ENCODE measurements at regions not wholly inside any gene's neighbourhood (a gene's known extent, or its start where the extent isn't known, plus 50 kb on each side); places are given as distances from the start of the nearest gene placed in this dataset.
A peak's percentile ranks its signal among the peaks of the same experiment; 100 is the strongest.
"Not testable (repeated sequence)": the region's sequence is repeated elsewhere in the genome, so short reads cannot be mapped to it uniquely, and the experiment has no call there.

DNA sequence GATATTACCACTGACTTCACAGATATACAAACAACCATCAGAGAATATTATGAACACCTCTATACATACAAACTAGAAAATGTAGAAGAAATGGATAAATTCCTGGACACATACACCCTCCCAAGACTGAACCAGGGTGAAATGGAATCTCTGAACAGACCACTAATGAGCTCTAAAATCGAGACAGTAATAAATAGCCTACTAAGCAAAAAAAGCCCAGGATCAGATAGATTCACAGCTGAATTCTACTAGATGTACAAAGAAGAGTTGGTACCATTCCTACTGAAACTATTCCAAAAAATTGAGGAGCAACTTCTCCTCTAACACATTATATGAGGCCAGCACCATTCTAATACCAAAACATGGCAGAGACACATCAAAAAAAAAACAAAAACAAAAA lies 837.7 kb downstream of the FSCB start:
- Histone ChIP-seq H3K4me1 (ENCODE audit: control insufficient read depth, insufficient read depth, low read depth, low read length) (no peaks in the 10 kb centered on the region), H4K8ac (ENCODE audit: low read length) (no peak overlapping the region), H3K4ac (ENCODE audit: low read depth in 1 of 2, low read length in 2 of 2) (no peak overlapping the region), H2BK5ac (ENCODE audit: low read depth, low read length, poor library complexity, severe bottlenecking) (no peak overlapping the region), H3K27me3 (ENCODE audit: control insufficient read depth in 1 of 2, insufficient read depth in 1 of 2, low read length in 2 of 2) (no peaks in the 10 kb centered on the region), H2AK5ac (ENCODE audit: low read length, severe bottlenecking) (no peak overlapping the region), H3K23ac (ENCODE audit: low read length in 2 of 2) (no peak overlapping the region), H3K14ac (ENCODE audit: low read length in 2 of 2) (no peak overlapping the region), H3K79me1 (replicated peaks; ENCODE audit: low read length, poor library complexity, severe bottlenecking) (no peaks in the 10 kb centered on the region), H3K27ac (ENCODE audit: low read length, poor library complexity, severe bottlenecking) (no peak overlapping the region), H3K4me2 (ENCODE audit: low read length, poor library complexity, severe bottlenecking) (no peak overlapping the region), H3K36me3 (ENCODE audit: control insufficient read depth in 1 of 2, insufficient read depth in 2 of 2, low read depth in 1 of 2, low read length in 2 of 2) (no peaks in the 10 kb centered on the region), H2BK15ac (ENCODE audit: low read depth, poor library complexity, severe bottlenecking) (no peak overlapping the region), H4K91ac (ENCODE audit: low read length) (no peak overlapping the region), H3K9me3 (ENCODE audit: control insufficient read depth, low read length) (peaks cover 13% of the 10 kb centered on the region), H3K18ac (ENCODE audit: low read depth in 1 of 2, low read length in 2 of 2) (no peak overlapping the region), H3K9ac (ENCODE audit: low read length) (no peak overlapping the region), H2BK12ac (ENCODE audit: low read length in 2 of 2) (no peak overlapping the region), H3K4me3 (ENCODE audit: insufficient read depth in 1 of 2, low read depth in 1 of 2, low read length in 2 of 2) (no peak overlapping the region), H2AFZ (ENCODE audit: low read depth, low read length) (no peak overlapping the region), H2BK120ac (ENCODE audit: low read depth, low read length) (no peak overlapping the region)
- 57% methylated on average over 1 of the region's 1 CpG for WGBS
- no peak for DNase-seq

DNA sequence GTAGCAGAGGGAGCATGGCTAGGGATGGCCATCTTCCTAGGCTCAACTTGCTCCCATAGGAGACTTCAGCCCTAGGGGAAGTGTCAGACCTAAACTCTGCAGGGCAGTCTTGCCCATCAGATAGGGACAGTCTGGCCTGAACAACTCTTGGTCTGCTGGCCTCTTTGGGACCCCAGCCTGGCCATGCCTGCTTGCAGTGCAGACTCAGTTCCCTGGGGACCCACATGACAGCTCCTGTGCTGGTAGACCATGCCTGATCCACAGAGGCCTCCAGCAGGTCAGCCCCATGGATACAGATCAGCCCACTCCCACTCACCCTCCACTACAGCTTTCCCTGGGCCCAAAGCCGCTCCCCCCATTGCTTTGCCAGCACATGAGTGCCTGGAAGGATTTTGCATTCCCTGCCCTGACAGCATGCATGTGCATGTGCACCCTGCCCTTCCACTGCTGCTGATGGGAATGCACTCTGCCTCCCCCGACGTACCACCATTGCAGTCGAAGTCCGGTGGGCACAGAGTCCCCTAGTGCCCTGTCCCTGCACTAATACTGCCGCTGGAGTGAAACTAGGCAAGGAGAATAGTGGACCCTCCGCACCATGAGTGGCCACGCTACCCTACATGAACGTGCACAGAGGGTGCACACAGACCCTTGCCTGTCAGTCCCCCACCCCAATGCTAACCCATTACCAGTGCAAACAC lies 841.4 kb downstream of the FSCB start:
- Histone ChIP-seq H3K4me3 (ENCODE audit: insufficient read depth in 1 of 2, low read depth in 1 of 2, low read length in 2 of 2) (no peak overlapping the region), H2BK12ac (ENCODE audit: low read length in 2 of 2) (no peak overlapping the region), H3K18ac (ENCODE audit: low read depth in 1 of 2, low read length in 2 of 2) (no peak overlapping the region), H2BK5ac (ENCODE audit: low read depth, low read length, poor library complexity, severe bottlenecking) (no peak overlapping the region), H3K23ac (ENCODE audit: low read length in 2 of 2) (no peak overlapping the region), H3K9me3 (ENCODE audit: control insufficient read depth, low read length) (peaks cover 13% of the 10 kb centered on the region), H3K27me3 (ENCODE audit: control insufficient read depth in 1 of 2, insufficient read depth in 1 of 2, low read length in 2 of 2) (no peaks in the 10 kb centered on the region), H3K36me3 (ENCODE audit: control insufficient read depth in 1 of 2, insufficient read depth in 2 of 2, low read depth in 1 of 2, low read length in 2 of 2) (no peaks in the 10 kb centered on the region), H3K4ac (ENCODE audit: low read depth in 1 of 2, low read length in 2 of 2) (no peak overlapping the region), H3K4me1 (ENCODE audit: control insufficient read depth, insufficient read depth, low read depth, low read length) (no peaks in the 10 kb centered on the region), H3K4me2 (ENCODE audit: low read length, poor library complexity, severe bottlenecking) (no peak overlapping the region), H3K14ac (ENCODE audit: low read length in 2 of 2) (no peak overlapping the region), H3K79me1 (replicated peaks; ENCODE audit: low read length, poor library complexity, severe bottlenecking) (no peaks in the 10 kb centered on the region), H4K8ac (ENCODE audit: low read length) (no peak overlapping the region), H2BK15ac (ENCODE audit: low read depth, poor library complexity, severe bottlenecking) (no peak overlapping the region), H2AK5ac (ENCODE audit: low read length, severe bottlenecking) (no peak overlapping the region), H3K27ac (ENCODE audit: low read length, poor library complexity, severe bottlenecking) (no peak overlapping the region), H2BK120ac (ENCODE audit: low read depth, low read length) (no peak overlapping the region), H2AFZ (ENCODE audit: low read depth, low read length) (no peak overlapping the region), H3K9ac (ENCODE audit: low read length) (no peak overlapping the region), H4K91ac (ENCODE audit: low read length) (no peak overlapping the region)
- WGBS = 84% methylated on average over 9 of the region's 9 CpGs
- no peak for DNase-seq

DNA sequence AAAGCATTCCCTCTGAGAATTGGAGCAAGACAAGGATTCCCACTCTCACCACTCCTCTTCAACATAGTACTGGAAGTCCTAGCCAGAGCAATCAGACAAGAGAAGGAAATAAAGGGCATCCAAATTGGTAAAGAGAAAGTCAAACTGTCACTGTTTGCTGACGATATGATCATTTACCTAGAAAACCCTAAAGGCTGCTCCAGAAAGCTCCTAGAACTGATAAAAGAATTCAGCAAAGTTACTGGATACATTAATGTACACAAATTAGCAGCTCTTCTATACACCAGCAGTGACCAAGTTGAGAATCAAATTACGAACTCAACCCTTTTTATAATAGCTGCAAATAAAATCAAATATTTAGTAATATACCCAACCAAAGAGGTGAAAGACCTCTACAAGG lies 851.9 kb downstream of the FSCB start:
- H2BK5ac ChIP-seq (ENCODE audit: low read depth, low read length, poor library complexity, severe bottlenecking); H3K4ac ChIP-seq (ENCODE audit: low read depth in 1 of 2, low read length in 2 of 2); DNase-seq; H3K18ac ChIP-seq (ENCODE audit: low read depth in 1 of 2, low read length in 2 of 2); H4K8ac ChIP-seq (ENCODE audit: low read length); H3K27ac ChIP-seq (ENCODE audit: low read length, poor library complexity, severe bottlenecking); H3K27me3 ChIP-seq (ENCODE audit: control insufficient read depth in 1 of 2, insufficient read depth in 1 of 2, low read length in 2 of 2); H3K4me1 ChIP-seq (ENCODE audit: control insufficient read depth, insufficient read depth, low read depth, low read length); H3K4me2 ChIP-seq (ENCODE audit: low read length, poor library complexity, severe bottlenecking); H4K91ac ChIP-seq (ENCODE audit: low read length); H3K9ac ChIP-seq (ENCODE audit: low read length); H3K36me3 ChIP-seq (ENCODE audit: control insufficient read depth in 1 of 2, insufficient read depth in 2 of 2, low read depth in 1 of 2, low read length in 2 of 2); H3K4me3 ChIP-seq (ENCODE audit: insufficient read depth in 1 of 2, low read depth in 1 of 2, low read length in 2 of 2); H3K79me1 ChIP-seq (replicated peaks; ENCODE audit: low read length, poor library complexity, severe bottlenecking); H2BK15ac ChIP-seq (ENCODE audit: low read depth, poor library complexity, severe bottlenecking); H2AK5ac ChIP-seq (ENCODE audit: low read length, severe bottlenecking); H2AFZ ChIP-seq (ENCODE audit: low read depth, low read length); H3K23ac ChIP-seq (ENCODE audit: low read length in 2 of 2); H2BK120ac ChIP-seq (ENCODE audit: low read depth, low read length); H3K14ac ChIP-seq (ENCODE audit: low read length in 2 of 2); H2BK12ac ChIP-seq (ENCODE audit: low read length in 2 of 2): not testable (repeated sequence)
- WGBS = 98% methylated on average over 2 of the region's 2 CpGs
- peaks cover 12% of the 10 kb centered on the region for H3K9me3 ChIP-seq (ENCODE audit: control insufficient read depth, low read length)

DNA sequence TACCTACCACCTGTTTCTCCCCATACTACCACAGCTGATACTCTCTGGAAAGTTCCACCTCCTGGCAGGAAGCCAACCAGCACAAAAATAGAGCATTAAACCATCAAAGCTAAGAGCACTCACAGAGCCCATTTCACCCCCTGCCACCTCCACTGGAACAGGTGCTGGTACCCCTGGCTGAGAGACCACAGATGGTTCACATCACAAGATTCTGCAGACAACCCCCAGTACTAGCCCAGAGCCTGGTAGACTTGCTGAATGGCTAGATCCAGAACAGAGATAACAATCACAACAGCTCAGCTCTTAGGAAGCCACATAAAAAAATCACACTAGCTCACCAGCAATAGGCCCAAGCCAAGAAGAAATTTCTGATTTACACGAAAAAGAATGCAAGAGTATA lies 855.2 kb downstream of the FSCB start:
- H3K79me1 ChIP-seq (replicated peaks; ENCODE audit: low read length, poor library complexity, severe bottlenecking) = no peaks in the 10 kb centered on the region
- no peak overlapping the region for H3K4me3 ChIP-seq (ENCODE audit: insufficient read depth in 1 of 2, low read depth in 1 of 2, low read length in 2 of 2)
- H3K23ac ChIP-seq (ENCODE audit: low read length in 2 of 2) = no peak overlapping the region
- DNase-seq = peak; percentile 5
- H3K4me1 ChIP-seq (ENCODE audit: control insufficient read depth, insufficient read depth, low read depth, low read length) = no peaks in the 10 kb centered on the region
- no peak overlapping the region for H3K4me2 ChIP-seq (ENCODE audit: low read length, poor library complexity, severe bottlenecking)
- no peak overlapping the region for H3K14ac ChIP-seq (ENCODE audit: low read length in 2 of 2)
- H3K27ac ChIP-seq (ENCODE audit: low read length, poor library complexity, severe bottlenecking) = no peak overlapping the region
- no peak overlapping the region for H2BK5ac ChIP-seq (ENCODE audit: low read depth, low read length, poor library complexity, severe bottlenecking)
- peak overlapping the region; percentile 14 for H2AFZ ChIP-seq (ENCODE audit: low read depth, low read length)
- H2BK120ac ChIP-seq (ENCODE audit: low read depth, low read length) = no peak overlapping the region
- H2BK12ac ChIP-seq (ENCODE audit: low read length in 2 of 2) = no peak overlapping the region
- no peak overlapping the region for H2BK15ac ChIP-seq (ENCODE audit: low read depth, poor library complexity, severe bottlenecking)
- no CpG with 5 or more reads among the region's 1 CpG for WGBS
- H3K4ac ChIP-seq (ENCODE audit: low read depth in 1 of 2, low read length in 2 of 2) = no peak overlapping the region
- no peak overlapping the region for H3K9ac ChIP-seq (ENCODE audit: low read length)
- peaks cover 12% of the 10 kb centered on the region for H3K9me3 ChIP-seq (ENCODE audit: control insufficient read depth, low read length)
- no peak overlapping the region for H2AK5ac ChIP-seq (ENCODE audit: low read length, severe bottlenecking)
- H4K8ac ChIP-seq (ENCODE audit: low read length) = no peak overlapping the region
- H3K36me3 ChIP-seq (ENCODE audit: control insufficient read depth in 1 of 2, insufficient read depth in 2 of 2, low read depth in 1 of 2, low read length in 2 of 2) = no peaks in the 10 kb centered on the region
- no peaks in the 10 kb centered on the region for H3K27me3 ChIP-seq (ENCODE audit: control insufficient read depth in 1 of 2, insufficient read depth in 1 of 2, low read length in 2 of 2)
- no peak overlapping the region for H4K91ac ChIP-seq (ENCODE audit: low read length)
- H3K18ac ChIP-seq (ENCODE audit: low read depth in 1 of 2, low read length in 2 of 2) = no peak overlapping the region

Measured in mesenchymal stem cell (in vitro differentiated cells and primary cell).